T-helper 2 cell (primary cell): ENCODE measurements at regions not wholly inside any gene's neighbourhood (a gene's known extent, or its start where the extent isn't known, plus 50 kb on each side); places are given as distances from the start of the nearest gene placed in this dataset.

Experiments used
- DNase-seq, 5 experiments: peaks; one replicate each; pipeline versions ENCODE4 v3.0.0 to v3.0.0-alpha.2; 2012 to 2022

GRCh38 chr6:3640868-3641267 is 110.6 kb downstream of the PXDC1 start:
- DNase-seq = no peak

- no peak for DNase-seq
Measured at GRCh38 chr6:3638662-3639061, 112.9 kb downstream of the PXDC1 start.

GRCh38 chr6:3636060-3636459 is 115.5 kb downstream of the PXDC1 start:
- DNase-seq = no peak

- DNase-seq = no peak
Measured at GRCh38 chr6:3635482-3635881, 116.0 kb downstream of the PXDC1 start.

- no peak for DNase-seq
Measured at GRCh38 chr6:3634280-3634816, 117.2 kb downstream of the PXDC1 start.

- DNase-seq = no peak
Measured at GRCh38 chr6:3633711-3634110, 117.8 kb downstream of the PXDC1 start.

GRCh38 chr6:3631877-3632276 is 119.6 kb downstream of the PXDC1 start:
- no peak for DNase-seq

GRCh38 chr6:3631186-3631585 is 120.3 kb downstream of the PXDC1 start:
- no peak for DNase-seq

GRCh38 chr6:3630258-3630835 is 121.2 kb downstream of the PXDC1 start:
- DNase-seq = no peak

GRCh38 chr6:3627956-3628835 is 123.3 kb downstream of the PXDC1 start:
- DNase-seq = no peak

- no peak for DNase-seq
Measured at GRCh38 chr6:3627501-3627900, 124.0 kb downstream of the PXDC1 start.

GRCh38 chr6:3625980-3626563 is 125.4 kb downstream of the PXDC1 start:
- DNase-seq = no peak

- no peak for DNase-seq
Measured at GRCh38 chr6:3625149-3625979, 126.1 kb downstream of the PXDC1 start.

GRCh38 chr6:3624250-3625136 is 127.0 kb downstream of the PXDC1 start:
- no peak for DNase-seq

- DNase-seq = peak in 1 of 5 experiments; percentile 12
Measured at GRCh38 chr6:3623451-3624249, 127.9 kb downstream of the PXDC1 start.

- DNase-seq = no peak
Measured at GRCh38 chr6:3621411-3621810, 130.1 kb downstream of the PXDC1 start.

- no peak for DNase-seq
Measured at GRCh38 chr6:3620937-3621336, 130.6 kb downstream of the PXDC1 start.

GRCh38 chr6:3620389-3620788 is 131.1 kb downstream of the PXDC1 start:
- no peak for DNase-seq

GRCh38 chr6:3619800-3620199 is 131.7 kb downstream of the PXDC1 start:
- no peak for DNase-seq

GRCh38 chr6:3619201-3619600 is 132.3 kb downstream of the PXDC1 start:
- no peak for DNase-seq

- DNase-seq = no peak
Measured at GRCh38 chr6:3618642-3619041, 132.9 kb downstream of the PXDC1 start.
